ENCODE measurements at regions not wholly inside any gene's neighbourhood (a gene's known extent, or its start where the extent isn't known, plus 50 kb on each side); places are given as distances from the start of the nearest gene placed in this dataset.

DNA sequence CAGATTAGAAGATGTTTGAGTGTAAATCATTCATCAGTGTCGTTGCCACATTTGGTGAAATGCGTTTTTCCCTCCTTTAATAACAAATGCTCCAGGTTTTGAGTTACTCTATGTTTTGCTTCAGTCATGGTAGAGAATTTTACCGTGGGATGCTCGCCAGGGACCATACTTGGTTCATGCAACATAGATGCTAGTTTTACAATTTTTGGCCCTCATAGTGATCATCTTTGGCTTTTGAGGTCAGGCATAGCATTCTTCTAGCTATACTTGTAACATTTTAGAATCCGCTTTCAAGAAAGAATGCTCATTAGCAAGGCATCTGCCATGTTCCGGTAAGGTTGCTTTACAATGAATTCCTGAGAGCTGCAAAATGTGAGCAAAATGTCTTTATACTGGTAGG lies 147.2 kb downstream of the SPCS3 start:
- no peak for TF ChIP-seq FOXK2 (IDR thresholded peaks at IDR 0.05)
- no peak for TF ChIP-seq FOXA1 (IDR thresholded peaks at IDR 0.05)
- no peak for TF ChIP-seq FOXM1 (IDR thresholded peaks at IDR 0.05; ENCODE audit: borderline replicate concordance)
- TF ChIP-seq BHLHE40 (IDR thresholded peaks at IDR 0.05; ENCODE audit: borderline replicate concordance), result no peak
- no peak for TF ChIP-seq SP1 (IDR thresholded peaks at IDR 0.05)
- TF ChIP-seq ELF4 (IDR thresholded peaks at IDR 0.05), result no peak

Measured in HEK293T (cell line).